Stimulated activated CD4-positive, alpha-beta T cell treated with anti-CD3 and anti-CD28 coated beads, Interleukin-12 subunit alpha, Interleukin-12 subunit beta, amount 100 ng/mL, for 24 hours (primary cell): ENCODE measurements at regions not wholly inside any gene's neighbourhood (a gene's known extent, or its start where the extent isn't known, plus 50 kb on each side); places are given as distances from the start of the nearest gene placed in this dataset.
A peak's percentile ranks its signal among the peaks of the same experiment; 100 is the strongest.
"Not testable (repeated sequence)": the region's sequence is repeated elsewhere in the genome, so short reads cannot be mapped to it uniquely, and the experiment has no call there.

ENCODE experiments used
- DNase-seq, 2 experiments: peaks; one replicate each; pipeline ENCODE4 v3.0.0-alpha.2; 2020; ENCODE audit warnings: low read depth in 2 of 2

GRCh38 chrX:79026742-79027141 lies 81.6 kb downstream of the P2RY10 start:
- DNase-seq = not testable (repeated sequence)

GRCh38 chrX:79035421-79035820 lies 90.2 kb downstream of the P2RY10 start:
- no peak for DNase-seq

GRCh38 chrX:79036157-79036880 lies 91.1 kb downstream of the P2RY10 start:
- DNase-seq = no peak

DNA sequence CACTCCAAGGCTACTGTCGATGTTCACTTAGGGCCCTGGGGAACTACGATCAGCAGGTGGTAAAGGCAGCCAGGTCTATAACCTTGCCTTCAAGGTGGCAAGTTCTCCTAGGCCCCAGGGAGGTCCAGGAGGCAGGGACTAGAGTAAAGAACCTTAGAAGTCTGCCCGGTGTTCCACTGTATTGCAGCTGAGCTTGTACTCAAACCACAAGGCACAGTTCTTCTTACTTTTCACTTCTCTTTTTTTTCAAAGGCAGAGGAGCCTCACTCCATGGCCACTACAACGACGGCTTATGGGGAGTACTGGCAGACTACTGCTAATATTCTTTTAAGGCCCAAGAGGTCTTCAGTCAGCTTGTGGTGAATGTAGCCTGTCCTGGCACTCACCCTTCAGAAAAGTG lies 78.8 kb upstream of the GPR174 start:
- no peak for DNase-seq

DNA sequence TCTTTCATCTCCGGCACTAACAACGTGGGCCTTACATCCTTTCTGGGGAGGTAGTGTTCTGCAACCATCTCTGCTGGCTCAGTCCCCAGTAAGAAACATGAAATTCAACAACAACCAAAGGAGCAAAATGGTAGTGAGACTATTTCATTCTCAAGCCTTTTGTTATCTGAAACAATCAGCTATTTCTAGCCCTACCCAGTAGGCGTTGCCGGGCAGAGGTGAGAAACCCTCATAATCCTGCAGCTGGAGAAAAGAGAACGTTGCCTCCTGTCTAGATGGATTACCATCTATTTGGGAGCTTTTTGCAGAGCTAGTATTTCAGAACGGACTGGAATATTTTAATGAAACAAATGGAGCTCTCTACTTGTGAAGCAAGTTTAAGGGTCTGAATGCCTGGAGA lies 66.4 kb upstream of the GPR174 start:
- DNase-seq = no peak

GRCh38 chrX:79079477-79079876 lies 65.0 kb upstream of the GPR174 start:
- no peak for DNase-seq

GRCh38 chrX:79080141-79080540 lies 64.3 kb upstream of the GPR174 start:
- no peak for DNase-seq

GRCh38 chrX:79081895-79082512 lies 62.5 kb upstream of the GPR174 start:
- peak in 1 of 2 experiments; percentile 7 for DNase-seq

- no peak for DNase-seq
Observed at GRCh38 chrX:79082899-79083298, 61.6 kb upstream of the GPR174 start.

DNA sequence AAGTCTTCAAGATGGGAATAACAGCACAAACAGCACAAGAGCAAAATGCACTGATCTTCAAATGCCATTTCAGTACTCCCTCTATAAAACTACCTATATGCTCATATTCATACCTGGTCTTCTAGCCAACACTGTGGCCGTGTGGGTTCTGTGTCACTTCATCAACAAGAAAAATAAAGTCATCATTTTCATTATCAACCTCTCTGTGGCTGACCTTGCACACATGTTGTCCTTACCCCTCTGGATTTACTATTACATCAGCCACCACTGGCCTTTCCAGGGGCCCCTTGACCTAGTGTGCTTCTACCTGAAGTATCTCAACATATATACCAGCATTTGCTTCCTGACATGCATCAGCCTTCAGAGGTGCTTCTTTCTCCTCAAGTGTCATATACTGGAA lies 59.6 kb upstream of the GPR174 start:
- DNase-seq = no peak

DNA sequence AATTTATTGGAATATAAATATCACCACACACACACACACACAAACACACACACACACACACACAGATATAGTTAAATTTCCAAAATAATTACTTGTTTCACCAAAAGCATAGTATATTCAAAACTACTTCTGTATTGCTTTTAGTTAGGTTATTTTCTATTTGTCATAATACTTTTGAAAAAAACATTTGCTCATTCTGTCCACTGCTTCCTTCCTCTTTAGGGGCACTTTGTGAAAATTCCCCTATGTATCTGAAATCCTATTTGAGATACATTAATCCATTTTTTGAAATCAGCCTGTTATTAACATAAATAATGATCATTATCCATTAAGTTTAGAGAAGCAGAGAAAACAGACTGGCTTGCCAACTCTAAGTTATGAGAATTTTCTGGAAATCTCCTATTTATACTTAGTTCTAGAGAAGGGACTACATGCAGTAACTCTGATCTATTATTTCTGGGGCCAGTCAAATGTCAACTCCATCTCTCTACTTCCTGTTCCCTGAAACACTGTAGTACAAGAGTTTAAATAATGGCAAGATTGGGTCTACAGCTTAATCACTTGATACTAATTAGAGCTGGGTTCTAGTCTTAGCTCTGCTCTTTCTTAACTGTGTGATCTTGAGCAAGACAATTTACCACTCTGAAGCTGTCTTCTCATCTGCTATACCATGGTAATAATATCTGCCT lies 54.4 kb upstream of the GPR174 start:
- no peak for DNase-seq

DNA sequence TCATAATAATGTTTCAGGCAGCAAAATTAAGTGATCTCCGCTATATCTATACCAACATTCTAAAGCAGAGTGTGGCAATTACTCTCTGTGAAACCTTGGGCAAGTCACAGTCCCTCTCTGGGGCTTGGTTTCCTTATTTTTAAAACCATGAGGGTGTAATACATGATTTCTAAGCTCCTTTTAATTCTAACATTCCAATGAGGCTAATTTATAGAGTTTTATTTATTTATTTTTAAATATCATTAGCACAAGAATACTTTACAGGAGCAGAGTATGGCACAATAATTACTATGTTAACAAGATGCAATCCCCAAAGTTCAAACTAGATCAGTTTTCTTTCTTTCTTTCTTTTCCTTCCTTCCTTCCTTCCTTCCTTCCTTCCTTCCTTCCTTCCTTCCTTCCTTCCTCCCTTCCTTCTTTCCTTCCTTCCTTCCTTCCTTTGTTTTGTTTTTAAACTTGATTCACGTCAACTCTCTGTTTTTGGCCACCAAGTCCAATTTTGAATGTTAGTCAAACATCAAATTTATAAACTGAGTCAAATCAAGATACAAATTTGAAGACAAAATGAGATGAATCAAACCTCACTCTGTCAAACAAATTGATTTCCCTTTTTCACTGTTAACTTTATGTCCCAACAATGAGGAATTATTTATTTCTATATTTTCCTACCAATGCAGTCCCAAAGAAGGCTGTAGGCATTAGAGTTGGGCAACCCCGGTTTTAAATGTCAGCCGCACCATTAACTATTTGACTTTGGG lies 50.2 kb upstream of the GPR174 start:
- no peak for DNase-seq
